ENCODE measurements at regions not wholly inside any gene's neighbourhood (a gene's known extent, or its start where the extent isn't known, plus 50 kb on each side); places are given as distances from the start of the nearest gene placed in this dataset.

DNA sequence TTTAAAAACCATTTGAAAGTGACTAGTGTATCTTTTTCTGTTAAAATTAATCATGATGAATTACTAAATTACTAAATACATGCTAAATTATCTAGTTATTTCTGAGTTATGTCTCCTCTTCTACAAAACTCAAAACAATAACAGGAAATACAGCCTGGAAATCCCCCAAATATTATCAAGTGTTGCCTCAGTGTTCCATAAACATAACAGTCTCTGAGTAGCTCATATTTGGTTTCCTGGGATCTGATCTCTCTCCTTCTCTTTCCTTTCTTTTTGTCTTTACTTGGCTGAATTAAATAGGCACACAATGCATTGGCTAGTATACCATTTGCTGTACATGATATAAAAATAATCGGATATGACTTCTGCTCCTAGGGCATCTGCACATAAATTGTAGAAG is 277.6 kb upstream of the IGFBP3 start (continued):
- no peak for TF ChIP-seq TEAD4 (CRISPR knock-in tag; IDR thresholded peaks at IDR 0.05)
- TF ChIP-seq, protein P1, sequence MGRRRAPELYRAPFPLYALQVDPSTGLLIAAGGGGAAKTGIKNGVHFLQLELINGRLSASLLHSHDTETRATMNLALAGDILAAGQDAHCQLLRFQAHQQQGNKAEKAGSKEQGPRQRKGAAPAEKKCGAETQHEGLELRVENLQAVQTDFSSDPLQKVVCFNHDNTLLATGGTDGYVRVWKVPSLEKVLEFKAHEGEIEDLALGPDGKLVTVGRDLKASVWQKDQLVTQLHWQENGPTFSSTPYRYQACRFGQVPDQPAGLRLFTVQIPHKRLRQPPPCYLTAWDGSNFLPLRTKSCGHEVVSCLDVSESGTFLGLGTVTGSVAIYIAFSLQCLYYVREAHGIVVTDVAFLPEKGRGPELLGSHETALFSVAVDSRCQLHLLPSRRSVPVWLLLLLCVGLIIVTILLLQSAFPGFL (CRISPR knock-in tag; IDR thresholded peaks at IDR 0.05; ENCODE audit: borderline replicate concordance), result no peak
- no peak for TF ChIP-seq SOX15 (CRISPR knock-in tag; IDR thresholded peaks at IDR 0.05)
- TF ChIP-seq, protein P2, sequence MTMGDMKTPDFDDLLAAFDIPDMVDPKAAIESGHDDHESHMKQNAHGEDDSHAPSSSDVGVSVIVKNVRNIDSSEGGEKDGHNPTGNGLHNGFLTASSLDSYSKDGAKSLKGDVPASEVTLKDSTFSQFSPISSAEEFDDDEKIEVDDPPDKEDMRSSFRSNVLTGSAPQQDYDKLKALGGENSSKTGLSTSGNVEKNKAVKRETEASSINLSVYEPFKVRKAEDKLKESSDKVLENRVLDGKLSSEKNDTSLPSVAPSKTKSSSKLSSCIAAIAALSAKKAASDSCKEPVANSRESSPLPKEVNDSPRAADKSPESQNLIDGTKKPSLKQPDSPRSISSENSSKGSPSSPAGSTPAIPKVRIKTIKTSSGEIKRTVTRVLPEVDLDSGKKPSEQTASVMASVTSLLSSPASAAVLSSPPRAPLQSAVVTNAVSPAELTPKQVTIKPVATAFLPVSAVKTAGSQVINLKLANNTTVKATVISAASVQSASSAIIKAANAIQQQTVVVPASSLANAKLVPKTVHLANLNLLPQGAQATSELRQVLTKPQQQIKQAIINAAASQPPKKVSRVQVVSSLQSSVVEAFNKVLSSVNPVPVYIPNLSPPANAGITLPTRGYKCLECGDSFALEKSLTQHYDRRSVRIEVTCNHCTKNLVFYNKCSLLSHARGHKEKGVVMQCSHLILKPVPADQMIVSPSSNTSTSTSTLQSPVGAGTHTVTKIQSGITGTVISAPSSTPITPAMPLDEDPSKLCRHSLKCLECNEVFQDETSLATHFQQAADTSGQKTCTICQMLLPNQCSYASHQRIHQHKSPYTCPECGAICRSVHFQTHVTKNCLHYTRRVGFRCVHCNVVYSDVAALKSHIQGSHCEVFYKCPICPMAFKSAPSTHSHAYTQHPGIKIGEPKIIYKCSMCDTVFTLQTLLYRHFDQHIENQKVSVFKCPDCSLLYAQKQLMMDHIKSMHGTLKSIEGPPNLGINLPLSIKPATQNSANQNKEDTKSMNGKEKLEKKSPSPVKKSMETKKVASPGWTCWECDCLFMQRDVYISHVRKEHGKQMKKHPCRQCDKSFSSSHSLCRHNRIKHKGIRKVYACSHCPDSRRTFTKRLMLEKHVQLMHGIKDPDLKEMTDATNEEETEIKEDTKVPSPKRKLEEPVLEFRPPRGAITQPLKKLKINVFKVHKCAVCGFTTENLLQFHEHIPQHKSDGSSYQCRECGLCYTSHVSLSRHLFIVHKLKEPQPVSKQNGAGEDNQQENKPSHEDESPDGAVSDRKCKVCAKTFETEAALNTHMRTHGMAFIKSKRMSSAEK (CRISPR knock-in tag; IDR thresholded peaks at IDR 0.05; ENCODE audit: borderline replicate concordance), result no peak
- TF ChIP-seq ZBTB21 (CRISPR knock-in tag; IDR thresholded peaks at IDR 0.05; ENCODE audit: borderline replicate concordance), result no peak
- no peak for TF ChIP-seq JUN (CRISPR knock-in tag; IDR thresholded peaks at IDR 0.05)
- TF ChIP-seq, protein P3, sequence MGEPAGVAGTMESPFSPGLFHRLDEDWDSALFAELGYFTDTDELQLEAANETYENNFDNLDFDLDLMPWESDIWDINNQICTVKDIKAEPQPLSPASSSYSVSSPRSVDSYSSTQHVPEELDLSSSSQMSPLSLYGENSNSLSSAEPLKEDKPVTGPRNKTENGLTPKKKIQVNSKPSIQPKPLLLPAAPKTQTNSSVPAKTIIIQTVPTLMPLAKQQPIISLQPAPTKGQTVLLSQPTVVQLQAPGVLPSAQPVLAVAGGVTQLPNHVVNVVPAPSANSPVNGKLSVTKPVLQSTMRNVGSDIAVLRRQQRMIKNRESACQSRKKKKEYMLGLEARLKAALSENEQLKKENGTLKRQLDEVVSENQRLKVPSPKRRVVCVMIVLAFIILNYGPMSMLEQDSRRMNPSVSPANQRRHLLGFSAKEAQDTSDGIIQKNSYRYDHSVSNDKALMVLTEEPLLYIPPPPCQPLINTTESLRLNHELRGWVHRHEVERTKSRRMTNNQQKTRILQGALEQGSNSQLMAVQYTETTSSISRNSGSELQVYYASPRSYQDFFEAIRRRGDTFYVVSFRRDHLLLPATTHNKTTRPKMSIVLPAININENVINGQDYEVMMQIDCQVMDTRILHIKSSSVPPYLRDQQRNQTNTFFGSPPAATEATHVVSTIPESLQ (CRISPR knock-in tag; IDR thresholded peaks at IDR 0.05), result no peak
- TF ChIP-seq, protein P4, sequence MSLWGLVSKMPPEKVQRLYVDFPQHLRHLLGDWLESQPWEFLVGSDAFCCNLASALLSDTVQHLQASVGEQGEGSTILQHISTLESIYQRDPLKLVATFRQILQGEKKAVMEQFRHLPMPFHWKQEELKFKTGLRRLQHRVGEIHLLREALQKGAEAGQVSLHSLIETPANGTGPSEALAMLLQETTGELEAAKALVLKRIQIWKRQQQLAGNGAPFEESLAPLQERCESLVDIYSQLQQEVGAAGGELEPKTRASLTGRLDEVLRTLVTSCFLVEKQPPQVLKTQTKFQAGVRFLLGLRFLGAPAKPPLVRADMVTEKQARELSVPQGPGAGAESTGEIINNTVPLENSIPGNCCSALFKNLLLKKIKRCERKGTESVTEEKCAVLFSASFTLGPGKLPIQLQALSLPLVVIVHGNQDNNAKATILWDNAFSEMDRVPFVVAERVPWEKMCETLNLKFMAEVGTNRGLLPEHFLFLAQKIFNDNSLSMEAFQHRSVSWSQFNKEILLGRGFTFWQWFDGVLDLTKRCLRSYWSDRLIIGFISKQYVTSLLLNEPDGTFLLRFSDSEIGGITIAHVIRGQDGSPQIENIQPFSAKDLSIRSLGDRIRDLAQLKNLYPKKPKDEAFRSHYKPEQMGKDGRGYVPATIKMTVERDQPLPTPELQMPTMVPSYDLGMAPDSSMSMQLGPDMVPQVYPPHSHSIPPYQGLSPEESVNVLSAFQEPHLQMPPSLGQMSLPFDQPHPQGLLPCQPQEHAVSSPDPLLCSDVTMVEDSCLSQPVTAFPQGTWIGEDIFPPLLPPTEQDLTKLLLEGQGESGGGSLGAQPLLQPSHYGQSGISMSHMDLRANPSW (CRISPR knock-in tag; conservative IDR thresholded peaks at IDR 0.05; ENCODE audit: low read depth), result no peak
- TF ChIP-seq CREB1 (CRISPR knock-in tag; IDR thresholded peaks at IDR 0.05), result no peak

DNA sequence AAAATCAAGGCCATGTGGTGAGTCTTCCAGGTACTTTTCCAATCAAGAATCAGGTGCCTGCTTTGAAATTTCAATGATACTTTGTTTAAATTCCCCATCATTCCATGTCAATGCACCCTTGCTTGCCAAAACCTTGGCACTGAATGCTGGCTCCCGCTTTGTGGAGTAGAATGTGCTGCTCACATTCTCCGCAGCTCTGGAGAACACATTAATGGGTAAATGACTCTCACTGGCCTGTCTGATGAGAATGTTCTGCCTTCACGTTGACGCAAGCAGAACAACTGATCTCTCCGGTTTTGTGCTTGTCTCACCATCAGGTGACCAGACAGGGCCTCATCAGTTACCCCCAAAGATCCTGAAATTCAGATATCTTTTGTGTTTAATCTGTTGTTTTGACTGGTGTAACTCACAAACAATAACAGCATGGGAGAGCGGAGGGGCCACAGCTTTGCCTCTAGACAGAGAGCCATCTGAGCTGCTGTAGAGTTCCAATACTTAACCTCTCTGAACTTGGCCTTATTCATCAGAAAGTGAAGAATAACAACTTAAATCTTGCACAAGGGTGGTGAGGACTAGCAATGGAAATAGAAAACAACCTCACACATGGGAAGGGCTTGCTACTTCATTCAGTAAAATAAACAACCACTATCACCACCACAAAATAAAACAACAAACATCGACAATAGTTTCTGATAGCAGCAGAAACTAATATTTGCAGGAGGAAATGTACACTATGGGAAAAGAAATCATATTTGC is 276.9 kb upstream of the IGFBP3 start:
- ChIA-PET CTCF (no interaction called here), POLR2A (no interaction called here)
- no peak for ATAC-seq
- no peaks in the 10 kb centered on the region for H3K4me1 Mint-ChIP-seq
- H3K27me3 Mint-ChIP-seq (ENCODE audit: low read depth), result no peaks in the 10 kb centered on the region
- no peak overlapping the region for H3K27ac Mint-ChIP-seq
- H3K36me3 Mint-ChIP-seq, result no peaks in the 10 kb centered on the region
- H3K9me3 Mint-ChIP-seq, result peaks cover 6% of the 10 kb centered on the region; the same call in 1 of the 2 replicates
- DNase-seq (ENCODE audit: low spot score), result no peak
- no peak overlapping the region for H3K4me3 Mint-ChIP-seq
- no peak for TF ChIP-seq ESRRA (CRISPR knock-in tag; IDR thresholded peaks at IDR 0.05; ENCODE audit: borderline replicate concordance)
- TF ChIP-seq, protein P5, sequence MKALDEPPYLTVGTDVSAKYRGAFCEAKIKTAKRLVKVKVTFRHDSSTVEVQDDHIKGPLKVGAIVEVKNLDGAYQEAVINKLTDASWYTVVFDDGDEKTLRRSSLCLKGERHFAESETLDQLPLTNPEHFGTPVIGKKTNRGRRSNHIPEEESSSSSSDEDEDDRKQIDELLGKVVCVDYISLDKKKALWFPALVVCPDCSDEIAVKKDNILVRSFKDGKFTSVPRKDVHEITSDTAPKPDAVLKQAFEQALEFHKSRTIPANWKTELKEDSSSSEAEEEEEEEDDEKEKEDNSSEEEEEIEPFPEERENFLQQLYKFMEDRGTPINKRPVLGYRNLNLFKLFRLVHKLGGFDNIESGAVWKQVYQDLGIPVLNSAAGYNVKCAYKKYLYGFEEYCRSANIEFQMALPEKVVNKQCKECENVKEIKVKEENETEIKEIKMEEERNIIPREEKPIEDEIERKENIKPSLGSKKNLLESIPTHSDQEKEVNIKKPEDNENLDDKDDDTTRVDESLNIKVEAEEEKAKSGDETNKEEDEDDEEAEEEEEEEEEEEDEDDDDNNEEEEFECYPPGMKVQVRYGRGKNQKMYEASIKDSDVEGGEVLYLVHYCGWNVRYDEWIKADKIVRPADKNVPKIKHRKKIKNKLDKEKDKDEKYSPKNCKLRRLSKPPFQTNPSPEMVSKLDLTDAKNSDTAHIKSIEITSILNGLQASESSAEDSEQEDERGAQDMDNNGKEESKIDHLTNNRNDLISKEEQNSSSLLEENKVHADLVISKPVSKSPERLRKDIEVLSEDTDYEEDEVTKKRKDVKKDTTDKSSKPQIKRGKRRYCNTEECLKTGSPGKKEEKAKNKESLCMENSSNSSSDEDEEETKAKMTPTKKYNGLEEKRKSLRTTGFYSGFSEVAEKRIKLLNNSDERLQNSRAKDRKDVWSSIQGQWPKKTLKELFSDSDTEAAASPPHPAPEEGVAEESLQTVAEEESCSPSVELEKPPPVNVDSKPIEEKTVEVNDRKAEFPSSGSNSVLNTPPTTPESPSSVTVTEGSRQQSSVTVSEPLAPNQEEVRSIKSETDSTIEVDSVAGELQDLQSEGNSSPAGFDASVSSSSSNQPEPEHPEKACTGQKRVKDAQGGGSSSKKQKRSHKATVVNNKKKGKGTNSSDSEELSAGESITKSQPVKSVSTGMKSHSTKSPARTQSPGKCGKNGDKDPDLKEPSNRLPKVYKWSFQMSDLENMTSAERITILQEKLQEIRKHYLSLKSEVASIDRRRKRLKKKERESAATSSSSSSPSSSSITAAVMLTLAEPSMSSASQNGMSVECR (CRISPR knock-in tag; IDR thresholded peaks at IDR 0.05; ENCODE audit: borderline replicate concordance), result no peak
- TF ChIP-seq, protein P6, sequence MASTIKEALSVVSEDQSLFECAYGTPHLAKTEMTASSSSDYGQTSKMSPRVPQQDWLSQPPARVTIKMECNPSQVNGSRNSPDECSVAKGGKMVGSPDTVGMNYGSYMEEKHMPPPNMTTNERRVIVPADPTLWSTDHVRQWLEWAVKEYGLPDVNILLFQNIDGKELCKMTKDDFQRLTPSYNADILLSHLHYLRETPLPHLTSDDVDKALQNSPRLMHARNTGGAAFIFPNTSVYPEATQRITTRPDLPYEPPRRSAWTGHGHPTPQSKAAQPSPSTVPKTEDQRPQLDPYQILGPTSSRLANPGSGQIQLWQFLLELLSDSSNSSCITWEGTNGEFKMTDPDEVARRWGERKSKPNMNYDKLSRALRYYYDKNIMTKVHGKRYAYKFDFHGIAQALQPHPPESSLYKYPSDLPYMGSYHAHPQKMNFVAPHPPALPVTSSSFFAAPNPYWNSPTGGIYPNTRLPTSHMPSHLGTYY (CRISPR knock-in tag; IDR thresholded peaks at IDR 0.05), result no peak
- TF ChIP-seq ZNF396 (CRISPR knock-in tag; IDR thresholded peaks at IDR 0.05; ENCODE audit: borderline replicate concordance), result no peak
- TF ChIP-seq, protein P7, sequence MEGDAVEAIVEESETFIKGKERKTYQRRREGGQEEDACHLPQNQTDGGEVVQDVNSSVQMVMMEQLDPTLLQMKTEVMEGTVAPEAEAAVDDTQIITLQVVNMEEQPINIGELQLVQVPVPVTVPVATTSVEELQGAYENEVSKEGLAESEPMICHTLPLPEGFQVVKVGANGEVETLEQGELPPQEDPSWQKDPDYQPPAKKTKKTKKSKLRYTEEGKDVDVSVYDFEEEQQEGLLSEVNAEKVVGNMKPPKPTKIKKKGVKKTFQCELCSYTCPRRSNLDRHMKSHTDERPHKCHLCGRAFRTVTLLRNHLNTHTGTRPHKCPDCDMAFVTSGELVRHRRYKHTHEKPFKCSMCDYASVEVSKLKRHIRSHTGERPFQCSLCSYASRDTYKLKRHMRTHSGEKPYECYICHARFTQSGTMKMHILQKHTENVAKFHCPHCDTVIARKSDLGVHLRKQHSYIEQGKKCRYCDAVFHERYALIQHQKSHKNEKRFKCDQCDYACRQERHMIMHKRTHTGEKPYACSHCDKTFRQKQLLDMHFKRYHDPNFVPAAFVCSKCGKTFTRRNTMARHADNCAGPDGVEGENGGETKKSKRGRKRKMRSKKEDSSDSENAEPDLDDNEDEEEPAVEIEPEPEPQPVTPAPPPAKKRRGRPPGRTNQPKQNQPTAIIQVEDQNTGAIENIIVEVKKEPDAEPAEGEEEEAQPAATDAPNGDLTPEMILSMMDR (IDR thresholded peaks at IDR 0.05), result no peak
